ENCODE measurements at regions not wholly inside any gene's neighbourhood (a gene's known extent, or its start where the extent isn't known, plus 50 kb on each side); places are given as distances from the start of the nearest gene placed in this dataset.

GRCh38 chr11:122189229-122189628, 73.2 kb upstream of the BLID start:
- DNase-seq: no peak
- TF ChIP-seq CTCF (IDR thresholded peaks at IDR 0.05): no peak
- TF ChIP-seq POLR2A (IDR thresholded peaks at IDR 0.05): no peak
- no peaks in the 10 kb centered on the region for H3K36me3 ChIP-seq
- H3K4me1 ChIP-seq: no peaks in the 10 kb centered on the region
- H3K9me3 ChIP-seq: no peaks in the 10 kb centered on the region
- H3K27me3 ChIP-seq: no peaks in the 10 kb centered on the region
- H3K27ac ChIP-seq: peak overlapping the region in 2 of 4 donors; percentile 28 to 56
- H3K4me3 ChIP-seq: no peak overlapping the region

GRCh38 chr11:122187373-122188165, 71.6 kb upstream of the BLID start:
- no peaks in the 10 kb centered on the region for H3K4me1 ChIP-seq
- H3K27ac ChIP-seq: no peak overlapping the region
- H3K4me3 ChIP-seq: no peak overlapping the region
- no peaks in the 10 kb centered on the region for H3K9me3 ChIP-seq
- no peaks in the 10 kb centered on the region for H3K27me3 ChIP-seq
- H3K36me3 ChIP-seq: no peaks in the 10 kb centered on the region
- no peak for DNase-seq
- no peak for TF ChIP-seq CTCF (IDR thresholded peaks at IDR 0.05)
- TF ChIP-seq POLR2A (IDR thresholded peaks at IDR 0.05): no peak

- H3K27ac ChIP-seq: no peak overlapping the region
- TF ChIP-seq POLR2A (IDR thresholded peaks at IDR 0.05) (no peak), CTCF (IDR thresholded peaks at IDR 0.05) (no peak)
Observed at GRCh38 chr11:122186439-122187080, 70.5 kb upstream of the BLID start.

DNA sequence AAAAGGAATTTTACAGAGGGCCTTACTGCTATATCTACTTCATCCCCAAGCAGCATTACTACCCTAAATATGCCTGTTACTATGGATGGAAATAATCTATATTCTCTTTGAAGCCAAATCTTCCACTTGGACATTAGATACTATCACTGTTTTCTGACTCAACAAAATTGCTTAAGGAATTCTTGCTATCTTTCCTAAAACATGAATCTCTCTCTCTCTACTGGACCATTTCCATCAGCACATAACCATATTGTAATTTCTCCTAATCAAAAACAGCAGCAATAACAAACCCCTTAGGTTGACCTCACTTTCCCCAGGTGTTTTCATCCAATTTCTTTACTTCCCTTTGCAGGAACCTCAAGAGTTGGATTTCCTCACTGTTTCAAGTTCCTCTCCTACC, 67.9 kb upstream of the BLID start:
- Histone ChIP-seq H3K27me3 (no peaks in the 10 kb centered on the region), H3K9me3 (no peaks in the 10 kb centered on the region), H3K4me1 (no peaks in the 10 kb centered on the region), H3K4me3 (no peak overlapping the region), H3K27ac (no peak overlapping the region), H3K36me3 (no peaks in the 10 kb centered on the region)
- no peak for DNase-seq
- TF ChIP-seq POLR2A (IDR thresholded peaks at IDR 0.05): no peak

More at GRCh38 chr11:122186439-122187080, 70.5 kb upstream of the BLID start:
- Histone ChIP-seq H3K4me3 (no peak overlapping the region), H3K36me3 (no peaks in the 10 kb centered on the region), H3K9me3 (no peaks in the 10 kb centered on the region), H3K27me3 (no peaks in the 10 kb centered on the region), H3K4me1 (no peaks in the 10 kb centered on the region)
- DNase-seq: no peak

DNA sequence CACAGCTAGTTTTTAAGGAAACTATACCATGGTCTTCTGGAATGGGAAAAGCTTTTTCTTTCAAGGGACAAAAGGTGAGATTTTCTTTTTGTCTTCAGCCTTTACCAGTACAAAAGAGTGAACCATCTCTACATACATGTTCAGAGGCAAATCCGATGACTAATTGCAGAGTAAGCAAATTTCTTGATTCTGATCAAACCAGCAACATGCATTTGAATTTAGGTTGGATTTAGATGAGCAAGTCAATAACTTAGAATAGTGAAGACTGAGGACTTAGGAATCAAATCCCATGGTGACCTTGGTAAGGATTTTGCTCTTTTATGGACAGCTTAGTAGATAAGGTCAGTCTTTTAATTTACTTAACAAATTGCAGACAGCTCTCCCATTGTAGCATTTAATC, 65.9 kb upstream of the BLID start:
- TF ChIP-seq CTCF (IDR thresholded peaks at IDR 0.05) (no peak), POLR2A (IDR thresholded peaks at IDR 0.05) (no peak)
- Histone ChIP-seq H3K4me1 (no peaks in the 10 kb centered on the region), H3K4me3 (no peak overlapping the region), H3K9me3 (no peaks in the 10 kb centered on the region), H3K27me3 (no peaks in the 10 kb centered on the region), H3K27ac (no peak overlapping the region), H3K36me3 (no peaks in the 10 kb centered on the region)
- no peak for DNase-seq

GRCh38 chr11:122181372-122181771, 65.4 kb upstream of the BLID start:
- TF ChIP-seq POLR2A (IDR thresholded peaks at IDR 0.05): no peak
- no peak for TF ChIP-seq CTCF (IDR thresholded peaks at IDR 0.05)
- H3K4me3 ChIP-seq: no peak overlapping the region
- no peaks in the 10 kb centered on the region for H3K9me3 ChIP-seq
- H3K27ac ChIP-seq: no peak overlapping the region
- H3K27me3 ChIP-seq: no peaks in the 10 kb centered on the region
- H3K4me1 ChIP-seq: no peaks in the 10 kb centered on the region
- DNase-seq: no peak
- H3K36me3 ChIP-seq: no peaks in the 10 kb centered on the region
